GM10266 (cell line): ENCODE measurements at regions not wholly inside any gene's neighbourhood (a gene's known extent, or its start where the extent isn't known, plus 50 kb on each side); places are given as distances from the start of the nearest gene placed in this dataset.

Experiments used
- DNase-seq: peaks from one replicate; pipeline ENCODE4 v3.0.0; 2012; ENCODE audit errors: extremely low spot score
- CTCF ChIP-seq: IDR thresholded peaks from 2 replicates; pipeline ENCODE4 v1.5.1; 2012; ENCODE audit warnings: mild to moderate bottlenecking, low read depth; ENCODE audit not compliant: control insufficient read depth, insufficient read depth; ENCODE audit errors: missing control alignments

- no peak for TF ChIP-seq CTCF
- DNase-seq = no peak
Measured at GRCh38 chr6:87919416-87919815, 128.2 kb upstream of the SPACA1 start.

- TF ChIP-seq CTCF = no peak
- DNase-seq = no peak
Measured at GRCh38 chr6:87919001-87919400, 128.6 kb upstream of the SPACA1 start.

- DNase-seq = no peak
- no peak for TF ChIP-seq CTCF
Measured at GRCh38 chr6:87918461-87918941, 129.1 kb upstream of the SPACA1 start.

- TF ChIP-seq CTCF = no peak
- no peak for DNase-seq
Measured at GRCh38 chr6:87917886-87918285, 129.8 kb upstream of the SPACA1 start.

GRCh38 chr6:87916446-87916845 lies 131.2 kb upstream of the SPACA1 start:
- DNase-seq = no peak
- TF ChIP-seq CTCF = no peak

GRCh38 chr6:87914637-87915395 lies 132.8 kb upstream of the SPACA1 start:
- DNase-seq = no peak
- no peak for TF ChIP-seq CTCF

GRCh38 chr6:87913974-87914373 lies 133.7 kb upstream of the SPACA1 start:
- no peak for TF ChIP-seq CTCF
- DNase-seq = no peak
